HCT116 (cell line): ENCODE measurements at regions not wholly inside any gene's neighbourhood (a gene's known extent, or its start where the extent isn't known, plus 50 kb on each side); places are given as distances from the start of the nearest gene placed in this dataset.

ENCODE experiments used
- ATAC-seq: fragments of 200-7000 bp; cut with Tn5 transposase; 2 replicates; pipeline ENCODE4 v1.9.1; 2020; ENCODE audit warnings: mild to moderate bottlenecking, moderate library complexity
- BruUV-seq: library from RNA; stranded (reverse); fragments of 400-500 nt; replicated peaks from 2 replicates; lab custom pipeline; 2021; lab: Mats Ljungman, UMichigan
- CTCF ChIA-PET: fragments of 300-600 bp; sonication (Branson Sonifier 250); formaldehyde crosslinking; loops from one replicate; lab custom pipeline; 2021; ENCODE audit warnings: antibody characterized with exemption; lab: Charles Lee
- POLR2A ChIA-PET: fragments of 300-600, 350-600 bp; sonication (Branson Sonifier 250); formaldehyde crosslinking; loops from one replicate; lab custom pipeline; 2021; ENCODE audit warnings: antibody characterized with exemption; lab: Charles Lee
- RAD21 ChIA-PET, 2 experiments: fragments of 300-600 bp; sonication (Branson Sonifier 250); formaldehyde crosslinking; loops; one replicate each; lab custom pipeline; 2023; ENCODE audit warnings: low total read pairs in 2 of 2; ENCODE audit not compliant: uncharacterized antibody in 2 of 2, unreplicated experiment in 2 of 2, low non-redundant PET in 1 of 2; lab: Charles Lee
- DNase-seq: peaks from one replicate; pipeline ENCODE4 v3.0.0-alpha.2; 2010; ENCODE audit warnings: low read depth, low spot score
- H2AFZ ChIP-seq: fragments of 200-600 bp; shearing (Covaris generic), sonication (generic); 2 replicates; pipeline ENCODE4 v1.6.1; 2017; ENCODE audit warnings: low read depth, mixed run types, mixed read lengths, antibody characterized with exemption, low read length; ENCODE audit not compliant: poor library complexity, severe bottlenecking
- H3K27ac ChIP-seq: 2 replicates; pipeline ENCODE4 v1.5.1; 2012; ENCODE audit warnings: low read depth, low read length
- H3K27me3 ChIP-seq: fragments of 200-600 bp; sonication (generic); 2 replicates; pipeline ENCODE4 v1.6.1; 2016; ENCODE audit warnings: mixed run types, low read length, mixed read lengths; ENCODE audit not compliant: insufficient read depth
- H3K36me3 ChIP-seq, 2 experiments: fragments of 200-500 bp in 1 of 2; fragments of 200-600 bp in 1 of 2; sonication (Bioruptor generic) in 1 of 2; sonication (generic) in 1 of 2; 2 replicates each; pipeline versions ENCODE4 v1.5.1 to v1.6.1; 2014 to 2016; ENCODE audit warnings: low read length in 2 of 2, inconsistent platforms in 1 of 2, mixed read lengths in 1 of 2, mixed run types in 1 of 2; ENCODE audit not compliant: insufficient read depth in 2 of 2, control insufficient read depth in 1 of 2
- H3K4me1 ChIP-seq, 2 experiments: fragments of 200-600 bp in 1 of 2; sonication (generic) in 1 of 2; 2 replicates each; pipeline versions ENCODE4 v1.5.1 to v1.6.1; 2012 to 2017; ENCODE audit warnings: low read length in 2 of 2, inconsistent platforms in 1 of 2, mild to moderate bottlenecking in 1 of 2, mixed read lengths in 1 of 2, mixed run types in 1 of 2, moderate library complexity in 1 of 2; ENCODE audit not compliant: insufficient read depth in 2 of 2, control insufficient read depth in 1 of 2
- H3K4me2 ChIP-seq: fragments of 200-600 bp; sonication (generic); 2 replicates; pipeline ENCODE4 v1.6.1; 2017; ENCODE audit warnings: mixed run types, low read length, mixed read lengths
- H3K4me3 ChIP-seq, 2 experiments: fragments of 200-600 bp in 1 of 2; sonication (generic) in 1 of 2; replicated peaks in 1 of 2; 2 replicates each; pipeline ENCODE4 v1.5.1; 2011 to 2016; ENCODE audit warnings: low read length in 2 of 2, control low read depth in 1 of 2, low read depth in 1 of 2, mild to moderate bottlenecking in 1 of 2, mixed read lengths in 1 of 2, mixed run types in 1 of 2
- H3K79me2 ChIP-seq: fragments of 200-600 bp; sonication (generic); 2 replicates; pipeline ENCODE4 v1.6.1; 2017; ENCODE audit warnings: mild to moderate bottlenecking, mixed run types, low read length, moderate library complexity, mixed read lengths; ENCODE audit not compliant: insufficient read depth
- H3K9ac ChIP-seq: fragments of 200-600 bp; sonication (generic); 2 replicates; pipeline ENCODE4 v1.6.1; 2016; ENCODE audit warnings: low read length, mixed read lengths
- H3K9me2 ChIP-seq: fragments of 200-600 bp; sonication (generic), shearing (Covaris generic); 2 replicates; pipeline ENCODE4 v1.6.1; 2017; ENCODE audit warnings: mixed run types, mild to moderate bottlenecking, moderate library complexity; ENCODE audit not compliant: insufficient read depth
- H3K9me3 ChIP-seq, 2 experiments: fragments of 200-500 bp in 1 of 2; fragments of 200-600 bp in 1 of 2; sonication (Bioruptor generic) in 1 of 2; sonication (generic) in 1 of 2; 2 replicates each; pipeline ENCODE4 v1.6.1; 2014 to 2017; ENCODE audit warnings: low read length in 2 of 2, mixed read lengths in 2 of 2, inconsistent platforms in 1 of 2, low read depth in 1 of 2, mild to moderate bottlenecking in 1 of 2, mixed run types in 1 of 2, moderate library complexity in 1 of 2; ENCODE audit not compliant: control insufficient read depth in 1 of 2, insufficient read depth in 1 of 2
- H4K20me1 ChIP-seq: fragments of 200-600 bp; sonication (generic), shearing (Covaris generic); 2 replicates; pipeline ENCODE4 v1.6.1; 2017; ENCODE audit warnings: mixed run types, mild to moderate bottlenecking, moderate library complexity; ENCODE audit not compliant: insufficient read depth
- ELF1 ChIP-seq: IDR thresholded peaks from 2 replicates; pipeline ENCODE4 v1.6.1; 2012; ENCODE audit warnings: low read depth, borderline replicate concordance
- FOSL1 ChIP-seq: IDR thresholded peaks from 2 replicates; pipeline ENCODE4 v1.6.1; 2012; ENCODE audit warnings: low read depth
- POLR2A ChIP-seq: IDR thresholded peaks from 2 replicates; pipeline ENCODE4 v1.7.0; 2011; ENCODE audit warnings: borderline replicate concordance; ENCODE audit not compliant: insufficient read depth, insufficient read length; ENCODE audit errors: extremely low read depth
- SIN3A ChIP-seq: IDR thresholded peaks from 2 replicates; pipeline ENCODE4 v1.6.1; 2012; ENCODE audit warnings: low read depth
- SRF ChIP-seq: IDR thresholded peaks from 2 replicates; pipeline ENCODE4 v1.6.1; 2012; ENCODE audit warnings: low read depth
- YY1 ChIP-seq: IDR thresholded peaks from 2 replicates; pipeline ENCODE4 v1.6.1; 2011; ENCODE audit warnings: low read length, low read depth, moderate library complexity, mild to moderate bottlenecking; ENCODE audit not compliant: insufficient replicate concordance; ENCODE audit errors: extremely low read depth
- ZNF274 ChIP-seq: fragments of 200-500 bp; sonication (Bioruptor generic); IDR thresholded peaks from 2 replicates; pipeline ENCODE4 v1.6.1; 2014; ENCODE audit warnings: mild to moderate bottlenecking, low read depth, low read length, inconsistent platforms
- intact Hi-C: fragments of 100-400 bp; cut with micrococcal nuclease; formaldehyde crosslinking; loops from 2 replicates; pipeline ENCODE4 v1.10.0; 2022
- TF ChIP-seq, protein P1 (sequence below), 3 experiments: fragments of 200-600 bp in 1 of 3; sonication (generic) in 1 of 3; IDR thresholded peaks in 2 of 3; conservative IDR thresholded peaks in 1 of 3; 2 replicates each; pipeline ENCODE4 v1.5.1; 2012 to 2017; ENCODE audit warnings: low read depth in 2 of 3, low read length in 2 of 3, antibody characterized with exemption in 1 of 3, borderline replicate concordance in 1 of 3, control low read depth in 1 of 3, mild to moderate bottlenecking in 1 of 3, mixed read lengths in 1 of 3, mixed run types in 1 of 3, moderate library complexity in 1 of 3; ENCODE audit not compliant: insufficient read depth in 1 of 3

DNA sequence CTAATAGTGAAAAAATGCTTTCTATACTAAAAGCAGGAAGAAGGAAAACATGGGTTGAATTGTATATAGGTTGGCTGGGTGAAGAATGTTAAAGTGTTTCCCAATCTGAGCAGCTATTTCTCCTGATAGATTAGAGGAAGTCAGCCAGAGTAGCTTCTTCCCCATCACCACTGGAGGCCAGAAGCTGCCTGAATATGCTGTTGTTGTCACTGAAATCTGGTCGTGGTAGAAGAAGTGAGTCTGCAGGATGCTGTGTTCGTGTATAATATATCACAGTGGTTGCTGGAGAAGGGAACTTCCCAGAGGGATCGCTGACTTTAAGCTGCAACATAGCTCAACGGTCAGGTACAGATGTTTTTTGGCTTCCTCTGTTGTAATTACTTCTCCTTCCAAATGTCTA, 247.5 kb upstream of the LRATD1 start:
- H3K27ac ChIP-seq = no peak overlapping the region
- POLR2A ChIA-PET = no interaction called here
- CTCF ChIA-PET = no interaction called here
- RAD21 ChIA-PET = no interaction called here
- no peak for ATAC-seq
- no TSS peak for BruUV-seq
- intact Hi-C loops = no loop called here
- H2AFZ ChIP-seq = no peak overlapping the region
- H3K4me3 ChIP-seq = no peak overlapping the region
- no peaks in the 10 kb centered on the region for H3K27me3 ChIP-seq
- H3K9ac ChIP-seq = no peak overlapping the region
- no peaks in the 10 kb centered on the region for H3K4me1 ChIP-seq
- no peak for DNase-seq
- TF ChIP-seq POLR2A = no peak
- TF ChIP-seq, protein P1, sequence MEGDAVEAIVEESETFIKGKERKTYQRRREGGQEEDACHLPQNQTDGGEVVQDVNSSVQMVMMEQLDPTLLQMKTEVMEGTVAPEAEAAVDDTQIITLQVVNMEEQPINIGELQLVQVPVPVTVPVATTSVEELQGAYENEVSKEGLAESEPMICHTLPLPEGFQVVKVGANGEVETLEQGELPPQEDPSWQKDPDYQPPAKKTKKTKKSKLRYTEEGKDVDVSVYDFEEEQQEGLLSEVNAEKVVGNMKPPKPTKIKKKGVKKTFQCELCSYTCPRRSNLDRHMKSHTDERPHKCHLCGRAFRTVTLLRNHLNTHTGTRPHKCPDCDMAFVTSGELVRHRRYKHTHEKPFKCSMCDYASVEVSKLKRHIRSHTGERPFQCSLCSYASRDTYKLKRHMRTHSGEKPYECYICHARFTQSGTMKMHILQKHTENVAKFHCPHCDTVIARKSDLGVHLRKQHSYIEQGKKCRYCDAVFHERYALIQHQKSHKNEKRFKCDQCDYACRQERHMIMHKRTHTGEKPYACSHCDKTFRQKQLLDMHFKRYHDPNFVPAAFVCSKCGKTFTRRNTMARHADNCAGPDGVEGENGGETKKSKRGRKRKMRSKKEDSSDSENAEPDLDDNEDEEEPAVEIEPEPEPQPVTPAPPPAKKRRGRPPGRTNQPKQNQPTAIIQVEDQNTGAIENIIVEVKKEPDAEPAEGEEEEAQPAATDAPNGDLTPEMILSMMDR (IDR thresholded peaks at IDR 0.05 in 2 of 3, conservative IDR thresholded peaks at IDR 0.05 in 1 of 3; ENCODE audit: borderline replicate concordance in 1 of 3, insufficient read depth in 1 of 3, low read depth in 2 of 3, low read length in 2 of 3) = no peak
- TF ChIP-seq YY1 = no peak
- TF ChIP-seq SRF = no peak
- no peak for TF ChIP-seq SIN3A
- no peak for TF ChIP-seq ELF1
- TF ChIP-seq FOSL1 = no peak
- no peak for TF ChIP-seq ZNF274
- TF ChIP-seq, all 23 proteins: peak for 0
- Histone ChIP-seq H4K20me1 (no peaks in the 10 kb centered on the region), H3K36me3 (no peaks in the 10 kb centered on the region), H3K9me2 (no peaks in the 10 kb centered on the region), H3K79me2 (no peaks in the 10 kb centered on the region), H3K9me3 (peaks cover 0 to 14% of the 10 kb centered on the region in 2 experiments; a peak in 2 of 4 replicates), H3K4me2 (no peak overlapping the region)

DNA sequence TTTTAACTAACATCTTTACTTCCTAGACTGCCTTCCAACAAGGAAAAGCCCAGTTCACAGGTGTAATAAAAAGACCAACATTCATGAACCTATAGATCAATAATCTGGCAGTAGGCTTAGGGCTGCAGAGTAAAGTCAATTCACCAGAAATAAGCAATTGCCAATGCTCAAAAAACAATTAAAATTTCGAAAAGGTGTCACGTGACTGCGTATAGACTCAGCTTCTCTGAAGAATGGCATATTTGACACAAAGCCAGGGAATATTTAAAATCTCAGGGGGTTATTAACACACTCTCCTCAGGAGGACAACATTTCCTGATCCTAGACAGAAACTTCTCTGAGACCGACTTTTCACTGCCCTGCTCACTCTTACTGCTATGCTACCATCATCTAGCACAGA, 245.2 kb upstream of the LRATD1 start:
- Histone ChIP-seq H4K20me1 (no peaks in the 10 kb centered on the region), H3K4me2 (no peak overlapping the region), H3K9ac (no peak overlapping the region), H3K4me1 (no peaks in the 10 kb centered on the region), H3K27ac (no peak overlapping the region), H3K79me2 (no peaks in the 10 kb centered on the region), H2AFZ (no peak overlapping the region), H3K36me3 (no peaks in the 10 kb centered on the region)
- no TSS peak for BruUV-seq
- RAD21 ChIA-PET = no interaction called here
- CTCF ChIA-PET = no interaction called here
- no peak for TF ChIP-seq ZNF274
- TF ChIP-seq, all 23 proteins: peak for 0
- ATAC-seq = no peak
- intact Hi-C loops = no loop called here
- POLR2A ChIA-PET = no interaction called here
- H3K9me2 ChIP-seq = no peaks in the 10 kb centered on the region
- H3K27me3 ChIP-seq = no peaks in the 10 kb centered on the region
- H3K9me3 ChIP-seq = peaks cover 0 to 14% of the 10 kb centered on the region in 2 experiments; a peak in 2 of 4 replicates
- no peak overlapping the region for H3K4me3 ChIP-seq
- no peak for DNase-seq
